GM21360 (cell line): ENCODE measurements at regions not wholly inside any gene's neighbourhood (a gene's known extent, or its start where the extent isn't known, plus 50 kb on each side); places are given as distances from the start of the nearest gene placed in this dataset.

Experiments used
- ATAC-seq: cut with Tn5 transposase; IDR thresholded peaks from one replicate; pipeline ENCODE4 v1.9.1; 2021; ENCODE audit warnings: mild to moderate bottlenecking, moderate library complexity; ENCODE audit not compliant: unreplicated experiment

GRCh38 chr15:94177112-94177511 is 54.2 kb upstream of the MCTP2 start:
- no peak for ATAC-seq

DNA sequence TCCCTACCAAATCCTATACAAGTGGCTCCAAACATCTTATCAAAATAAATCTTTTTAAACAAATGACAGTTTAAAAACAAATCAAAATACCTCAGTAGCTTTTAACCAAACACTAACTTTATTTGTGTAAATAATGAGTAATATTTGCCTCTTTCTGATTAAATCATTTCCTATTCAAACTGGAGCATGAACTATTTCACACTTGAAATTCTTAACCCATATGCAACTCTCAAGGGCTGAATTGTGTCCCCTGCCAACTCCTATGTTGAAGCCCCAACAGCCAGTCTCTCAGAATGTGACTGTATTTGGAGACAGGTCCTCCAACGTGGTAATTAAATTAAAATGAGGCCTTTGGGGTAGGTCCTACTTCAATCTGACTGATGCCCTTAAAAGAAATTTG is 55.9 kb upstream of the MCTP2 start:
- no peak for ATAC-seq

DNA sequence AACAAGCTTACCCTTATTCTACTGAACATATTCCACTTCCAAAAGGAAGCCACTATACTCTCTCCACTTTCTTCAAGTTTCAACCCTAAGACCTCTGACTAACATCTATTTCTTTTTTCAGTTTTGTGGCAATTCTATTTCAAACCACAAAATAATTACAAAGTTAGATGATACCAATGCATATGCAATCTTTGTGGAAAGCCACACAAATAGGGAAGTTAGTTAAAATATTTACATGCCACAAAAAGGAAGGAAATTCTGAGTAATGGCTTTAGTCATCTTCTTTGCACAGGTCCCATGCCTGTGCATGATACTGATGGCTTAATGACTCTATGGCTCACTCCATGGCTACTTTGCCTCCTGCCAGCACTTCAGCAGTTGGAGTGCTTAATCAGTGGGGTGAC is 57.0 kb upstream of the MCTP2 start:
- peak; percentile 93 for ATAC-seq

DNA sequence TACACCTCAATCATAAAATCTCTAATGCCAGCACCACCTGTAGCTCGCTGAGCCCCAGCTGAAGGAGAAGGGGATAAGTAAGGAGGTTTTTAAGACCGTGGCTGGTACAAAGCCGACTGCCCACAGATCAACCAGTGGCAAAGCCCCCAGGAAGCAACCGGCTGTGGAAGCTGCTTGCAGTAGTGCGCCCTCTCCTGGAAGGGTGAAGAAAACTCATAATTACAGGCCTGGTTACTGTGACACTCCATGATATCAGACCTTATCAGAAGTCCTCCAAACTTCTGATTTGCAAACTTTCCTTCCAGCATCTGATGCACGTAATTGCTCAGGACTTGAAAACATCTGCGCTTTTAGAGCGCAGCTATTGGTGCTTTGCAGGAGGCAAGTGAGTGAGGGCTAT is 63.1 kb upstream of the MCTP2 start:
- ATAC-seq, result no peak

GRCh38 chr15:94164971-94165370 is 66.4 kb upstream of the MCTP2 start:
- no peak for ATAC-seq

DNA sequence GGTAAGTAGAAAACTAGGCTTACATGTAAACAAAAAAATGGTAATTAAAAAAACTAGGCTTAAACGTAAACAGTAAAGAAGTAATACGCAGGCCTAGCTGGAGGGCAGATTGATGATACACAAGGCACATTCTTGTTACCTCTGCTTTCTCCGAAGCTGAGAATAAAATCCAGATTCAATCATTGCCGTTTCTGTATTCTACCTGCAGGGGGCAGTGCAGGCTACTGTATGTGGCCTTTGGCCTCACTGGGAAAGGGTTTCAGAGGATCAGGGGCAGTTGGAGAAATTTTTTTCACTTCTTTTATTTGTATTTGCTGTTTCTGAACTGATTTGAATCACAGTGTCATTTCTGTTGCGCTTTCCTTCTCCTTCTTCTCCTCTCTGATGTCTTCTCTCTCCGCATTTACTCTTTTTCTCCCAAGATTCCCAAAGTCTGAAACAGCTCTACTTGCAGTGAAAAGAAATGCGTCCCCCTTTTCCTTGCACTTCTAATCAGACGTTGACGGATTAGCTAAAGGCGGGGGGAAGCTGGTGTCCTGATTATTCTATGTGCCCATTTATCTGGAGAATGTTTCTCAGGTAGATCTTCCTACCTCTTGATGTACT is 67.1 kb upstream of the MCTP2 start:
- ATAC-seq, result no peak

- ATAC-seq, result no peak
Observed at GRCh38 chr15:94162939-94163338, 68.4 kb upstream of the MCTP2 start.

GRCh38 chr15:94154255-94154654 is 77.1 kb upstream of the MCTP2 start:
- no peak for ATAC-seq

- ATAC-seq, result no peak
Observed at GRCh38 chr15:94145046-94145445, 86.3 kb upstream of the MCTP2 start.

GRCh38 chr15:94141802-94142201 is 89.6 kb upstream of the MCTP2 start:
- no peak for ATAC-seq

DNA sequence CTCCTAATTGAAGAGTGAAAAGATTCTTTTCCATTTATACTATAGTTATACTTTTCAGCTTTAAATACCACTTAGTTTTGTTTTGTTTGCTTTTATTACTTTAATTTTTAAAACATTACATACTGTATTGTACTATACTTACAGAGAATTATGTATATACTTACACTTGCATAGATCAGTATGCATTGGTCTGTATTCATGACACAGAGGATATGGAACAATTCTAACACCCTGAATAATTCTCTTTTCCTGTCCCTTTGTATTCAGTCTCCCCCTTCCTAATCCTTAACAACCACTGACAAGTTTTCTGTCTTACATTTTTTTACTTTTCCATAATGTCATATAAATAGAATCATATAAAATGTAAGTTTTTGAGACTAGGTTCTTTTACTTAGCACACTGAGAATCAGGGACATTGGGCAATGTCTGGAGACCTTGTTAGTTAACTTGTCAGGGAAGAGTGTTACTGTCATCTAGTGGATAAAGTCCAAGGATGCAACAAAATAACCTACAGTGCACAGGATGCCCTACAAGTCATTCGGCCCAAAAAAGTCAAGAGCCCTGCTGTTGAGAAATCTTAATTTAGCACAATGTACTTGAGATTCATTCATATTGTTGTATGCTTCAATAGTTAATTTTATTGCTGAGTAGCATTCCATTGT is 95.7 kb upstream of the MCTP2 start:
- ATAC-seq, result no peak

GRCh38 chr15:94131875-94132274 is 99.5 kb upstream of the MCTP2 start:
- no peak for ATAC-seq

- ATAC-seq, result no peak
Observed at GRCh38 chr15:94130504-94130903, 100.9 kb upstream of the MCTP2 start.

DNA sequence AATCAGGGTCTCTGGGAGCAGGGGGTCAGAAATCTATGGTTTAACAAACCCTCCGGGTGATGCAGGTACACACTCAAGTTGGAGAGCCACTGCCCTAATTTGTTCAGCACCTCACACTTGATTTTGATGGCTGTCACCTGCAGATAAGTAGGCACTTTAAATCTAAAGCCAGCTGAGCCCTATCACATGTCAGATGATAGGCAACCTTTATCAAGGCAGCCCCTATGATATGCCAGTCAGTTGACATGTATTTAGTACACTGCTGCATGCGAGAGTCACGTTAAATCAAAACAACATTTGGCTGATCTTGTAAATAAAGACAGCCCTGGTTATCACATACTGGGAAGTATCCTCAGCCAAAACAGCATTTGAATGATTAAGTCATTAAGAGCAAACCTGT is 104.4 kb upstream of the MCTP2 start:
- no peak for ATAC-seq

GRCh38 chr15:94125698-94126097 is 105.7 kb upstream of the MCTP2 start:
- no peak for ATAC-seq

- no peak for ATAC-seq
Observed at GRCh38 chr15:94125156-94125555, 106.2 kb upstream of the MCTP2 start.

DNA sequence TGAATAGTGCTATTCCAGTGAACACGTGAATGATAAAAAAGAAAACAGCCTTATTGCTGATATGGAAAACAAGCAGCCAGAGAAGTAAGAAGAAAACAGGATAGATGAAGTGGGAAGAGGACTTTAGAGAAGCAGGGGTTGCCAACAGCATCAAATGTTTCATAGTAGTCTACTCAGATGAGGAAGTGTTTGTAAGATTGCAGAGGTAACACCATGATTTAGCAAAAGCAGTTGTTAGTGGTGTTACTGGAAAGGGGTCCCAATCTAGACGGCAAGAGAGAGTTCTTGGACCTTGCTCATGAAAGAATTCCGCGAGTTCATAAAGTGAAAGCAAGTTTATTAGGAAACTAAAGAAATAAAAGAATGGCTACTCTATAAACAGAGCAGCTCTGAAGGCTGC is 108.8 kb upstream of the MCTP2 start:
- ATAC-seq, result no peak

DNA sequence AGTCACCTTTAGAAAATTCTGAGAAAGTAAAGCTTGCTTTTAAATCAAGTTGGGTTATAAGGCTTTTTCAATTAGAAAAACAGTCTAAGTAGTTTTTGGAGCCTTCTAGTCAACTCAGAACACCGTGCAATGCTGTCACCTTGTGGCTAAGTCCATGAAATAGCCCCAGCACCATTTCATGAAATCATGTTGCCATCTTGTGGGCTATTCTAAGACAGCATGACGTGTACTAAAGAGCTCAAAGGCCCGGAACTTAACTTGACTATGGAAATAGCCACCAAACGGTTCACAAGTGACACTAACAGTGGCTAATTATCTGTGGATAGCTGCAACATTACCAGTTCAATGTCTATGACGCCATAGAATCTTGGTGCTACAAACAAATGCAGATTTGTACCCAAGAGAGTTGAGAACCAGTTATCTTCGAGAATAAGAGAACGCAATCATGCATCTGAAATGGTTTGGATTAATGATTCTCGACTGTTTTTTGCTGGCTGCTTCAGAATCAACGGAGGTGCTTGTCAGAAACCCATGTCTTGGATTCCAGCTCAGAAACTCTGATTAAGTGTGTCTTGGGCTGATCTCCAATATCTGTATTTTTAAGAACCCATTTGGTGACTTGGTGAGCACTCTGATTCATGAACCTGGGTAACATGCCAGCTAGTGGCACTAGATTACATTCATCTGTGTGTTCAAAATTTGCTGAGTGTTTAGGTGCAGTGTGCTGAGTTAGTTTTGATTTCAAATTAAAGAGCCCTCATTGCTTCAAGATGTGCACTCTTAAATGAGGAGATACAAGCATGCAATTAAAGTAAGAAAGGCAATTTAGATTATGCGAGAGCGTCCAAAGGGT is 111.2 kb upstream of the MCTP2 start:
- ATAC-seq, result peak; percentile 99

- no peak for ATAC-seq
Observed at GRCh38 chr15:94119298-94119811, 112.0 kb upstream of the MCTP2 start.

DNA sequence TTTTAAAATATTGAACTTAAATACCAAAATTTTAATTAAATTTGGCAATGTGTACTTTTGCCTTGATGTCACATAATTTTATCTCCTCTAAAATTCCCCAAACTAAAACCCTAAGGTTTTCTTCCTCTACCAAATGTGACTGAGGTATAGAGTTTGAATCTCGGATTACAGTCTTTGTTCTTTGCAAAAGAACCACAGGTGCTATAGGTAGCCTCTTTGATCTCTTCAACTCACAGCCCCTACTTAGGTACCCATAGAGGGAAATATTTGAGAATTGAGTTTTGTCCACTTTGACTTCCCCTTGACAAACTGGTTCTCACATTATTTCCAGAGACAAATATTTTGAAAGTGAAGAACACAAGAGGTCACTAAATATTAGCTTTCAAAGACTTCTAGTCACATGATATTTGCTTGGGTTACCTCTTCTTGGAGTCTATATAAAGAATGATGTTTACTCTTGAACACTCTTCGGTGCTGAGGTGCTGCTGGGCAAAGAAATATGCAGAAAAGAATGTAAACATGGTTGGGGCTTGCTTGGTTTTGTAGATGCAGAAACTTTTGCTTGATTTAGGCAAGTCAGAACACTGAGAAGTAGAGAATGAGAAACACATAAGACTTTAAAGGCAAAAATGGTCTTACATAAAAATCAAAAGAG is 120.8 kb upstream of the MCTP2 start:
- ATAC-seq, result no peak

DNA sequence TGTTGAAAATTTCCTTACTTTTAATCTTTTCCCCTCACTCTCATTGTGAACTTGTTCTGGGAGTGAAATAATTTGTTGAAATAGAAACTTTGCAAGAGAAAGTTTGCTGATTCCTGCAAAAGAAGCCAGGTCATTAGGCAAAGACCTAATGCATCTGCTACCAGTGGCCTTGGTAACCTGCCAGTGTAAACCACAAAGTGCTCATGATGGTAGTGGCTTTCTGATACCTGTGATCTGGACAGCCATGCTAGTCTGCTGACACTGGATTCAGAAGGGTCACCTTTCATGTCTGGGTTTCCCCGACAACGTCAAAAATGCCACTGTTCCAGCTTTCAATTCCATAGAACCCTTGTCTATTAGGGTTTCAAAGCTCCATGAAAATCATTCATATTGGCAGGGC is 123.7 kb upstream of the MCTP2 start:
- no peak for ATAC-seq
